Skin of body (tissue), 1 donor: ENCODE measurements at regions not wholly inside any gene's neighbourhood (a gene's known extent, or its start where the extent isn't known, plus 50 kb on each side); places are given as distances from the start of the nearest gene placed in this dataset.
"Not testable (repeated sequence)": the region's sequence is repeated elsewhere in the genome, so short reads cannot be mapped to it uniquely, and the experiment has no call there.

ENCODE experiments used
- DNase-seq: peaks from one replicate; lab custom pipeline; 2025; lab: John Stamatoyannopoulos, UW

GRCh38 chr11:91497847-91498246 is 726.8 kb upstream of the FAT3 start:
- no peak for DNase-seq

- no peak for DNase-seq
These were observed 728.8 kb upstream of the FAT3 start for GRCh38 chr11:91495837-91496236.

- no peak for DNase-seq
These were observed 734.6 kb upstream of the FAT3 start for GRCh38 chr11:91489989-91490388.

GRCh38 chr11:91483956-91484355 is 740.7 kb upstream of the FAT3 start:
- DNase-seq = not testable (repeated sequence)

- not testable (repeated sequence) for DNase-seq
These were observed 742.7 kb upstream of the FAT3 start for GRCh38 chr11:91481875-91482274.

- no peak for DNase-seq
These were observed 754.0 kb upstream of the FAT3 start for GRCh38 chr11:91470656-91471055.

GRCh38 chr11:91459840-91460239 is 764.8 kb upstream of the FAT3 start:
- no peak for DNase-seq

- no peak for DNase-seq
These were observed 778.4 kb upstream of the FAT3 start for GRCh38 chr11:91446267-91446666.

GRCh38 chr11:91435694-91436395 is 788.8 kb upstream of the FAT3 start:
- DNase-seq = no peak

GRCh38 chr11:91433284-91434010 is 791.2 kb upstream of the FAT3 start:
- DNase-seq = no peak

- DNase-seq = no peak
These were observed 803.0 kb upstream of the FAT3 start for GRCh38 chr11:91421641-91422040.

GRCh38 chr11:91407842-91408241 is 816.8 kb upstream of the FAT3 start:
- DNase-seq = no peak

GRCh38 chr11:91406009-91406408 is 818.6 kb upstream of the FAT3 start:
- no peak for DNase-seq

- DNase-seq = no peak
These were observed 820.3 kb upstream of the FAT3 start for GRCh38 chr11:91404344-91404743.

- no peak for DNase-seq
These were observed 827.5 kb upstream of the FAT3 start for GRCh38 chr11:91397134-91397468.

GRCh38 chr11:91396236-91397133 is 828.1 kb upstream of the FAT3 start:
- DNase-seq = no peak

GRCh38 chr11:91394727-91395414 is 829.7 kb upstream of the FAT3 start:
- DNase-seq = no peak

- DNase-seq = no peak
These were observed 830.4 kb upstream of the FAT3 start for GRCh38 chr11:91394073-91394726.

- DNase-seq = no peak
These were observed 841.7 kb upstream of the FAT3 start for GRCh38 chr11:91382946-91383345.

GRCh38 chr11:91374794-91375193 is 849.8 kb upstream of the FAT3 start:
- no peak for DNase-seq

GRCh38 chr11:91373497-91373896 is 851.1 kb upstream of the FAT3 start:
- no peak for DNase-seq
